Prostate gland (tissue), 2 donors: ENCODE measurements at regions not wholly inside any gene's neighbourhood (a gene's known extent, or its start where the extent isn't known, plus 50 kb on each side); places are given as distances from the start of the nearest gene placed in this dataset.

Experiments used
- CTCF ChIP-seq, 4 experiments: fragments of 200-600 bp in 2 of 4; fragments of 450-650 bp in 2 of 4; sonication (generic) in 2 of 4; IDR thresholded peaks; 1 replicate in 3 of 4; 2 replicates in 1 of 4; pipeline ENCODE4 v1.5.1; 2016 to 2019; ENCODE audit warnings: antibody characterized with exemption in 4 of 4, mild to moderate bottlenecking in 2 of 4, moderate library complexity in 2 of 4
- POLR2A ChIP-seq: fragments of 450-650 bp; IDR thresholded peaks from one replicate; pipeline ENCODE4 v1.6.1; 2016; ENCODE audit warnings: antibody characterized with exemption, mild to moderate bottlenecking

- TF ChIP-seq CTCF (IDR thresholded peaks at IDR 0.05) (no peak), POLR2A (no peak)
These were observed 230.9 kb downstream of the KLF6 start for GRCh38 chr10:3554121-3554522.
